Neural cell (in vitro differentiated cells): ENCODE measurements at regions not wholly inside any gene's neighbourhood (a gene's known extent, or its start where the extent isn't known, plus 50 kb on each side); places are given as distances from the start of the nearest gene placed in this dataset.

Experiments used
- EZH2 ChIP-seq: fragments of 200-600, 300-800 bp; shearing (Covaris generic), sonication (generic); IDR thresholded peaks from 2 replicates; pipeline ENCODE4 v1.6.1; 2014; ENCODE audit warnings: antibody characterized with exemption, low read length, borderline replicate concordance, mild to moderate bottlenecking; ENCODE audit not compliant: insufficient read depth, poor library complexity, severe bottlenecking
- SMC3 ChIP-seq: fragments of 450-650 bp; conservative IDR thresholded peaks from 2 replicates; pipeline ENCODE4 v1.6.1; 2014; ENCODE audit warnings: antibody characterized with exemption, mild to moderate bottlenecking, moderate library complexity; ENCODE audit not compliant: poor library complexity
- TF ChIP-seq, protein P1 (sequence below): fragments of 450-650 bp; IDR thresholded peaks from 2 replicates; pipeline ENCODE4 v1.5.1; 2014; ENCODE audit warnings: antibody characterized with exemption, mild to moderate bottlenecking, moderate library complexity; ENCODE audit not compliant: poor library complexity, severe bottlenecking

GRCh38 chr18:54743605-54743995 is 84.7 kb upstream of the RAB27B start:
- TF ChIP-seq, protein P1, sequence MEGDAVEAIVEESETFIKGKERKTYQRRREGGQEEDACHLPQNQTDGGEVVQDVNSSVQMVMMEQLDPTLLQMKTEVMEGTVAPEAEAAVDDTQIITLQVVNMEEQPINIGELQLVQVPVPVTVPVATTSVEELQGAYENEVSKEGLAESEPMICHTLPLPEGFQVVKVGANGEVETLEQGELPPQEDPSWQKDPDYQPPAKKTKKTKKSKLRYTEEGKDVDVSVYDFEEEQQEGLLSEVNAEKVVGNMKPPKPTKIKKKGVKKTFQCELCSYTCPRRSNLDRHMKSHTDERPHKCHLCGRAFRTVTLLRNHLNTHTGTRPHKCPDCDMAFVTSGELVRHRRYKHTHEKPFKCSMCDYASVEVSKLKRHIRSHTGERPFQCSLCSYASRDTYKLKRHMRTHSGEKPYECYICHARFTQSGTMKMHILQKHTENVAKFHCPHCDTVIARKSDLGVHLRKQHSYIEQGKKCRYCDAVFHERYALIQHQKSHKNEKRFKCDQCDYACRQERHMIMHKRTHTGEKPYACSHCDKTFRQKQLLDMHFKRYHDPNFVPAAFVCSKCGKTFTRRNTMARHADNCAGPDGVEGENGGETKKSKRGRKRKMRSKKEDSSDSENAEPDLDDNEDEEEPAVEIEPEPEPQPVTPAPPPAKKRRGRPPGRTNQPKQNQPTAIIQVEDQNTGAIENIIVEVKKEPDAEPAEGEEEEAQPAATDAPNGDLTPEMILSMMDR = no peak
- TF ChIP-seq EZH2 = no peak
- TF ChIP-seq SMC3 = no peak
